SK-N-SH treated with all-trans-retinoic acid at 6 μM for 48 hours (cell line): ENCODE measurements at regions not wholly inside any gene's neighbourhood (a gene's known extent, or its start where the extent isn't known, plus 50 kb on each side); places are given as distances from the start of the nearest gene placed in this dataset.

Experiments used
- ATAC-seq: fragments of 200-7000 bp; cut with Tn5 transposase; 3 replicates; pipeline ENCODE4 v1.9.1; 2020; ENCODE audit warnings: mild to moderate bottlenecking, moderate library complexity
- BACH2 ChIP-seq: fragments of 250-450 bp; sonication (Bioruptor Pico); IDR thresholded peaks from 2 replicates; pipeline ENCODE4 v1.9.0; 2021; ENCODE audit warnings: mild to moderate bottlenecking, borderline replicate concordance
- CSDC2 ChIP-seq: fragments of 250-450 bp; sonication (Bioruptor Pico); IDR thresholded peaks from 2 replicates; pipeline ENCODE4 v1.5.0; 2020; ENCODE audit warnings: mild to moderate bottlenecking, moderate library complexity
- ESRRG ChIP-seq: fragments of 250-450 bp; sonication (Bioruptor Pico); IDR thresholded peaks from 2 replicates; pipeline ENCODE4 v1.6.1; 2021; ENCODE audit warnings: mild to moderate bottlenecking
- GLIS3 ChIP-seq: fragments of 250-450 bp; sonication (Bioruptor Pico); IDR thresholded peaks from 2 replicates; pipeline ENCODE4 v1.5.0; 2020; ENCODE audit warnings: mild to moderate bottlenecking, moderate library complexity
- ISL1 ChIP-seq: fragments of 250-450 bp; sonication (Bioruptor Pico); IDR thresholded peaks from 2 replicates; pipeline ENCODE4 v2.1.2; 2022; ENCODE audit warnings: mild to moderate bottlenecking, moderate library complexity
- OSR1 ChIP-seq: fragments of 250-450 bp; sonication (Bioruptor Pico); IDR thresholded peaks from 2 replicates; pipeline ENCODE4 v1.8.0; 2022; ENCODE audit warnings: moderate library complexity, mild to moderate bottlenecking, inconsistent platforms
- POU6F1 ChIP-seq: fragments of 250-450 bp; sonication (Bioruptor Pico); IDR thresholded peaks from 2 replicates; pipeline ENCODE4 v1.8.0; 2021; ENCODE audit warnings: low read depth, mild to moderate bottlenecking, moderate library complexity, borderline replicate concordance
- PPARA ChIP-seq: fragments of 250-450 bp; sonication (Bioruptor Pico); IDR thresholded peaks from 2 replicates; pipeline ENCODE4 v1.5.0; 2020; ENCODE audit warnings: mild to moderate bottlenecking, borderline replicate concordance
- SNAI2 ChIP-seq: fragments of 250-450 bp; sonication (Bioruptor Pico); IDR thresholded peaks from 2 replicates; pipeline ENCODE4 v1.5.0; 2020; ENCODE audit warnings: mild to moderate bottlenecking, moderate library complexity
- TCF4 ChIP-seq: fragments of 250-450 bp; sonication (Bioruptor Pico); IDR thresholded peaks from 2 replicates; pipeline ENCODE4 v1.8.0; 2021; ENCODE audit warnings: mild to moderate bottlenecking, moderate library complexity, borderline replicate concordance
- TOX ChIP-seq: fragments of 250-450 bp; sonication (Bioruptor Pico); IDR thresholded peaks from 2 replicates; pipeline ENCODE4 v1.8.0; 2021; ENCODE audit warnings: mild to moderate bottlenecking, moderate library complexity, borderline replicate concordance
- ZC3H10 ChIP-seq: fragments of 250-450 bp; sonication (Bioruptor Pico); IDR thresholded peaks from 2 replicates; pipeline ENCODE4 v1.5.1; 2021; ENCODE audit warnings: mild to moderate bottlenecking, moderate library complexity
- ZFP3 ChIP-seq: fragments of 250-450 bp; sonication (Bioruptor Pico); IDR thresholded peaks from 2 replicates; pipeline ENCODE4 v1.5.0; 2020; ENCODE audit warnings: mild to moderate bottlenecking, moderate library complexity
- ZFP30 ChIP-seq: fragments of 450-650 bp; formaldehyde crosslinking; IDR thresholded peaks from 2 replicates; pipeline ENCODE4 v1.5.0; 2022; ENCODE audit warnings: mild to moderate bottlenecking, moderate library complexity
- ZNF565 ChIP-seq: fragments of 450-650 bp; formaldehyde crosslinking; conservative IDR thresholded peaks from 2 replicates; pipeline ENCODE4 v1.5.0; 2020; ENCODE audit warnings: low read depth, mild to moderate bottlenecking, moderate library complexity
- ZNF70 ChIP-seq: fragments of 450-650 bp; formaldehyde crosslinking; IDR thresholded peaks from 2 replicates; pipeline ENCODE4 v1.5.0; 2020; ENCODE audit warnings: mild to moderate bottlenecking, moderate library complexity
- ZNF8 ChIP-seq: fragments of 450-650 bp; formaldehyde crosslinking; IDR thresholded peaks from 2 replicates; pipeline ENCODE4 v1.5.0; 2020; ENCODE audit warnings: mild to moderate bottlenecking, moderate library complexity
- TF ChIP-seq, protein P1 (sequence below): fragments of 250-450 bp; sonication (Bioruptor Pico); IDR thresholded peaks from 2 replicates; pipeline ENCODE4 v1.5.0; 2020; ENCODE audit warnings: mild to moderate bottlenecking, moderate library complexity
- TF ChIP-seq, protein P2 (sequence below): fragments of 250-450 bp; sonication (Bioruptor Pico); IDR thresholded peaks from 2 replicates; pipeline ENCODE4 v1.5.1; 2021; ENCODE audit warnings: mild to moderate bottlenecking, moderate library complexity
- TF ChIP-seq, protein P3 (sequence below): fragments of 250-450 bp; sonication (Bioruptor Pico); IDR thresholded peaks from 2 replicates; pipeline ENCODE4 v1.8.0; 2020; ENCODE audit warnings: mild to moderate bottlenecking, moderate library complexity, borderline replicate concordance
- TF ChIP-seq, protein P4 (sequence below): fragments of 250-450 bp; sonication (Bioruptor Pico); IDR thresholded peaks from 2 replicates; pipeline ENCODE4 v1.5.1; 2020; ENCODE audit warnings: low read depth, mild to moderate bottlenecking, moderate library complexity

GRCh38 chr4:171742436-171742835 is 70.8 kb upstream of the GALNTL6 start (continued):
- TF ChIP-seq, protein P1, sequence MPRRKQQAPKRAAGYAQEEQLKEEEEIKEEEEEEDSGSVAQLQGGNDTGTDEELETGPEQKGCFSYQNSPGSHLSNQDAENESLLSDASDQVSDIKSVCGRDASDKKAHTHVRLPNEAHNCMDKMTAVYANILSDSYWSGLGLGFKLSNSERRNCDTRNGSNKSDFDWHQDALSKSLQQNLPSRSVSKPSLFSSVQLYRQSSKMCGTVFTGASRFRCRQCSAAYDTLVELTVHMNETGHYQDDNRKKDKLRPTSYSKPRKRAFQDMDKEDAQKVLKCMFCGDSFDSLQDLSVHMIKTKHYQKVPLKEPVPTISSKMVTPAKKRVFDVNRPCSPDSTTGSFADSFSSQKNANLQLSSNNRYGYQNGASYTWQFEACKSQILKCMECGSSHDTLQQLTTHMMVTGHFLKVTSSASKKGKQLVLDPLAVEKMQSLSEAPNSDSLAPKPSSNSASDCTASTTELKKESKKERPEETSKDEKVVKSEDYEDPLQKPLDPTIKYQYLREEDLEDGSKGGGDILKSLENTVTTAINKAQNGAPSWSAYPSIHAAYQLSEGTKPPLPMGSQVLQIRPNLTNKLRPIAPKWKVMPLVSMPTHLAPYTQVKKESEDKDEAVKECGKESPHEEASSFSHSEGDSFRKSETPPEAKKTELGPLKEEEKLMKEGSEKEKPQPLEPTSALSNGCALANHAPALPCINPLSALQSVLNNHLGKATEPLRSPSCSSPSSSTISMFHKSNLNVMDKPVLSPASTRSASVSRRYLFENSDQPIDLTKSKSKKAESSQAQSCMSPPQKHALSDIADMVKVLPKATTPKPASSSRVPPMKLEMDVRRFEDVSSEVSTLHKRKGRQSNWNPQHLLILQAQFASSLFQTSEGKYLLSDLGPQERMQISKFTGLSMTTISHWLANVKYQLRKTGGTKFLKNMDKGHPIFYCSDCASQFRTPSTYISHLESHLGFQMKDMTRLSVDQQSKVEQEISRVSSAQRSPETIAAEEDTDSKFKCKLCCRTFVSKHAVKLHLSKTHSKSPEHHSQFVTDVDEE (CRISPR knock-in tag): no peak
- TF ChIP-seq CSDC2 (CRISPR knock-in tag) (no peak), SNAI2 (CRISPR knock-in tag) (no peak), TOX (CRISPR knock-in tag) (no peak)

GRCh38 chr4:171727185-171727584 is 86.0 kb upstream of the GALNTL6 start:
- TF ChIP-seq ZNF565 (no peak), TCF4 (no peak), ZNF8 (CRISPR knock-in tag) (peak; percentile 21; the same call in 1 of the 2 replicates)
- no peak for ATAC-seq

DNA sequence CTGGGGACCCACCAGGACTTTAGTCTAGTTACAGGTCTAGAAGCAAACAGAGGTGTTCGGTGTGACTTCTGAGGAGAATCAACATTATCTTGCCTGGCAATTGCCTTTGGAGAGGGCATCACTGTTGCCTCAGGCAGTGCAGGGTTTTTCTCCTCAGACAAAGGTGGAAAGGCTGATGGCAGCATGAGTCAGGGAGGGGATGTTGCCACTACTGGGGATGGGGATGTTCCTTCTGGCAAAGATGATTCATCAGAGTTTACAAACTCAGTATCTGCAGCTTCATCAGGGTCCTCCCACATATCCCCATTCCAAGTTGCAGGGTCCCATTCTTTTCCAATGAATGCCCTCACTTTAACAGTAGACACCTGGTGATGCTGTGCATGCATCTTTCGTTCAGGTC is 91.3 kb upstream of the GALNTL6 start:
- TF ChIP-seq ZFP30 (CRISPR knock-in tag): no peak
- no peak for TF ChIP-seq ZFP3
- TF ChIP-seq, protein P2, sequence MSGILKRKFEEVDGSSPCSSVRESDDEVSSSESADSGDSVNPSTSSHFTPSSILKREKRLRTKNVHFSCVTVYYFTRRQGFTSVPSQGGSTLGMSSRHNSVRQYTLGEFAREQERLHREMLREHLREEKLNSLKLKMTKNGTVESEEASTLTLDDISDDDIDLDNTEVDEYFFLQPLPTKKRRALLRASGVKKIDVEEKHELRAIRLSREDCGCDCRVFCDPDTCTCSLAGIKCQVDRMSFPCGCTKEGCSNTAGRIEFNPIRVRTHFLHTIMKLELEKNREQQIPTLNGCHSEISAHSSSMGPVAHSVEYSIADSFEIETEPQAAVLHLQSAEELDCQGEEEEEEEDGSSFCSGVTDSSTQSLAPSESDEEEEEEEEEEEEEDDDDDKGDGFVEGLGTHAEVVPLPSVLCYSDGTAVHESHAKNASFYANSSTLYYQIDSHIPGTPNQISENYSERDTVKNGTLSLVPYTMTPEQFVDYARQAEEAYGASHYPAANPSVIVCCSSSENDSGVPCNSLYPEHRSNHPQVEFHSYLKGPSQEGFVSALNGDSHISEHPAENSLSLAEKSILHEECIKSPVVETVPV (CRISPR knock-in tag): no peak
- TF ChIP-seq BACH2 (CRISPR knock-in tag): no peak
- no peak for TF ChIP-seq GLIS3 (CRISPR knock-in tag)
- TF ChIP-seq ZNF8 (CRISPR knock-in tag): no peak
- TF ChIP-seq, protein P3, sequence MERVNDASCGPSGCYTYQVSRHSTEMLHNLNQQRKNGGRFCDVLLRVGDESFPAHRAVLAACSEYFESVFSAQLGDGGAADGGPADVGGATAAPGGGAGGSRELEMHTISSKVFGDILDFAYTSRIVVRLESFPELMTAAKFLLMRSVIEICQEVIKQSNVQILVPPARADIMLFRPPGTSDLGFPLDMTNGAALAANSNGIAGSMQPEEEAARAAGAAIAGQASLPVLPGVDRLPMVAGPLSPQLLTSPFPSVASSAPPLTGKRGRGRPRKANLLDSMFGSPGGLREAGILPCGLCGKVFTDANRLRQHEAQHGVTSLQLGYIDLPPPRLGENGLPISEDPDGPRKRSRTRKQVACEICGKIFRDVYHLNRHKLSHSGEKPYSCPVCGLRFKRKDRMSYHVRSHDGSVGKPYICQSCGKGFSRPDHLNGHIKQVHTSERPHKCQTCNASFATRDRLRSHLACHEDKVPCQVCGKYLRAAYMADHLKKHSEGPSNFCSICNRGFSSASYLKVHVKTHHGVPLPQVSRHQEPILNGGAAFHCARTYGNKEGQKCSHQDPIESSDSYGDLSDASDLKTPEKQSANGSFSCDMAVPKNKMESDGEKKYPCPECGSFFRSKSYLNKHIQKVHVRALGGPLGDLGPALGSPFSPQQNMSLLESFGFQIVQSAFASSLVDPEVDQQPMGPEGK: no peak
- no peak for TF ChIP-seq SNAI2 (CRISPR knock-in tag)
- no peak for TF ChIP-seq ESRRG (CRISPR knock-in tag)
- TF ChIP-seq ISL1: no peak
- no peak for TF ChIP-seq ZNF565
- TF ChIP-seq ZNF70: no peak
- TF ChIP-seq PPARA (CRISPR knock-in tag): no peak
- TF ChIP-seq, protein P1 (CRISPR knock-in tag): no peak
- TF ChIP-seq, all 23 proteins: peak for 0
- no peak for ATAC-seq

- ATAC-seq: no peak
- TF ChIP-seq POU6F1 (CRISPR knock-in tag) (no peak), ZC3H10 (no peak), ZFP30 (CRISPR knock-in tag) (no peak), OSR1 (CRISPR knock-in tag) (no peak), TOX (CRISPR knock-in tag) (no peak), TCF4 (no peak), ESRRG (CRISPR knock-in tag) (no peak)
- TF ChIP-seq, protein P1 (CRISPR knock-in tag): no peak
- TF ChIP-seq, protein P4, sequence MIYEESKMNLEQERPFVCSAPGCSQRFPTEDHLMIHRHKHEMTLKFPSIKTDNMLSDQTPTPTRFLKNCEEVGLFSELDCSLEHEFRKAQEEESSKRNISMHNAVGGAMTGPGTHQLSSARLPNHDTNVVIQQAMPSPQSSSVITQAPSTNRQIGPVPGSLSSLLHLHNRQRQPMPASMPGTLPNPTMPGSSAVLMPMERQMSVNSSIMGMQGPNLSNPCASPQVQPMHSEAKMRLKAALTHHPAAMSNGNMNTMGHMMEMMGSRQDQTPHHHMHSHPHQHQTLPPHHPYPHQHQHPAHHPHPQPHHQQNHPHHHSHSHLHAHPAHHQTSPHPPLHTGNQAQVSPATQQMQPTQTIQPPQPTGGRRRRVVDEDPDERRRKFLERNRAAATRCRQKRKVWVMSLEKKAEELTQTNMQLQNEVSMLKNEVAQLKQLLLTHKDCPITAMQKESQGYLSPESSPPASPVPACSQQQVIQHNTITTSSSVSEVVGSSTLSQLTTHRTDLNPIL (CRISPR knock-in tag): no peak
Measured at GRCh38 chr4:171719691-171720090, 93.5 kb upstream of the GALNTL6 start.
